Peyer's patch (tissue), 4 donors: ENCODE measurements at regions not wholly inside any gene's neighbourhood (a gene's known extent, or its start where the extent isn't known, plus 50 kb on each side); places are given as distances from the start of the nearest gene placed in this dataset.

Experiments
- POLR2A ChIP-seq, 2 donors: fragments of 450-650 bp; IDR thresholded peaks; one replicate each; pipeline ENCODE4 v1.5.1; 2017; ENCODE audit warnings: antibody characterized with exemption in 2 of 2, mild to moderate bottlenecking in 2 of 2, moderate library complexity in 2 of 2
- TF ChIP-seq, protein P1 (sequence below), 6 experiments: fragments of 450-650 bp in 4 of 6; fragments of 200-600 bp in 2 of 6; sonication (generic) in 1 of 6; IDR thresholded peaks; one replicate each; pipeline ENCODE4 v1.5.1; 2017 to 2019; ENCODE audit warnings: antibody characterized with exemption in 6 of 6, mild to moderate bottlenecking in 3 of 6, moderate library complexity in 1 of 6

DNA sequence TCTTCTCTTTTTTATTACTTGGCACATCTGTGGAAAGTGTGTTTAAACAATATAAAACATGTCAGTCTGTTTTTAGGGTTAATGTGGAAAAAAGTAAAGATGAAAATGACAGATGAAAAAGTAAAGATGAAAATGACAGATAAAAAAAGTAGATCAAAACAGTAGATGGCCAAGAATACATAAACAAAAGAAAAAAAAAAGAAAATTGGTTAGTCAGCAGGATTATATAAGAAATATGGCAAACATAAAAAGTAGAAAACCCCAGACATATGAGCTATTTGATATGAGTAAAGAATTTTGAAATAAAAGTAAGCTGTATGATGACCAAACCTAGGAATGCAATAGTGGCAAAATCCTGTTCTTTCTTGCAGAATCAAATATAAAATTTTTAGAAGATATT, 365.7 kb upstream of the AKR1E2 start:
- TF ChIP-seq, protein P1, sequence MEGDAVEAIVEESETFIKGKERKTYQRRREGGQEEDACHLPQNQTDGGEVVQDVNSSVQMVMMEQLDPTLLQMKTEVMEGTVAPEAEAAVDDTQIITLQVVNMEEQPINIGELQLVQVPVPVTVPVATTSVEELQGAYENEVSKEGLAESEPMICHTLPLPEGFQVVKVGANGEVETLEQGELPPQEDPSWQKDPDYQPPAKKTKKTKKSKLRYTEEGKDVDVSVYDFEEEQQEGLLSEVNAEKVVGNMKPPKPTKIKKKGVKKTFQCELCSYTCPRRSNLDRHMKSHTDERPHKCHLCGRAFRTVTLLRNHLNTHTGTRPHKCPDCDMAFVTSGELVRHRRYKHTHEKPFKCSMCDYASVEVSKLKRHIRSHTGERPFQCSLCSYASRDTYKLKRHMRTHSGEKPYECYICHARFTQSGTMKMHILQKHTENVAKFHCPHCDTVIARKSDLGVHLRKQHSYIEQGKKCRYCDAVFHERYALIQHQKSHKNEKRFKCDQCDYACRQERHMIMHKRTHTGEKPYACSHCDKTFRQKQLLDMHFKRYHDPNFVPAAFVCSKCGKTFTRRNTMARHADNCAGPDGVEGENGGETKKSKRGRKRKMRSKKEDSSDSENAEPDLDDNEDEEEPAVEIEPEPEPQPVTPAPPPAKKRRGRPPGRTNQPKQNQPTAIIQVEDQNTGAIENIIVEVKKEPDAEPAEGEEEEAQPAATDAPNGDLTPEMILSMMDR (IDR thresholded peaks at IDR 0.05): no peak
- TF ChIP-seq POLR2A (IDR thresholded peaks at IDR 0.05): no peak
